Kidney (tissue), 13 donors: ENCODE measurements at regions not wholly inside any gene's neighbourhood (a gene's known extent, or its start where the extent isn't known, plus 50 kb on each side); places are given as distances from the start of the nearest gene placed in this dataset.

ENCODE experiments used
- DNase-seq, 5 donors: peaks; one replicate each; pipeline ENCODE4 v3.0.0-alpha.2; 2013 to 2020
- FAIRE-seq: peaks from 2 replicates; lab custom pipeline; 2012; peaks lifted over from hg19 to GRCh38; lab: Jason Lieb, UNC
- H3K27ac ChIP-seq, 2 donors: one replicate each; pipeline ENCODE4 v1.7.0; 2013; ENCODE audit warnings: low read depth in 2 of 2, low read length in 2 of 2, inconsistent platforms in 1 of 2
- H3K27me3 ChIP-seq: one replicate; pipeline ENCODE4 v1.7.1; 2013; ENCODE audit warnings: low read length, inconsistent platforms; ENCODE audit not compliant: control insufficient read depth, insufficient read depth
- H3K36me3 ChIP-seq, 3 donors: one replicate each; pipeline versions ENCODE4 v1.7.0 to v1.7.1; 2013; ENCODE audit warnings: low read length in 3 of 3, control low read depth in 1 of 3, inconsistent platforms in 1 of 3; ENCODE audit not compliant: insufficient read depth in 3 of 3, control insufficient read depth in 2 of 3
- H3K4me1 ChIP-seq, 3 donors: one replicate each; pipeline versions ENCODE4 v1.7.0 to v1.7.1; 2013; ENCODE audit warnings: low read length in 3 of 3, inconsistent platforms in 1 of 3, low read depth in 1 of 3; ENCODE audit not compliant: control insufficient read depth in 2 of 3, insufficient read depth in 2 of 3
- H3K4me3 ChIP-seq, 3 donors: one replicate each; pipeline versions ENCODE4 v1.7.0 to v1.8.1; 2013; ENCODE audit warnings: low read length in 3 of 3, control low read depth in 1 of 3, inconsistent platforms in 1 of 3
- H3K9ac ChIP-seq, 3 donors: one replicate each; pipeline versions ENCODE4 v1.7.0 to v1.7.1; 2013; ENCODE audit warnings: low read length in 3 of 3, control low read depth in 1 of 3, inconsistent platforms in 1 of 3
- H3K9me3 ChIP-seq, 3 donors: one replicate each; pipeline versions ENCODE4 v1.7.0 to v1.7.1; 2013; ENCODE audit warnings: low read length in 3 of 3, control low read depth in 1 of 3, inconsistent platforms in 1 of 3; ENCODE audit not compliant: control insufficient read depth in 2 of 3, insufficient read depth in 1 of 3
- CTCF ChIP-seq: IDR thresholded peaks from 3 replicates; pipeline ENCODE4 v1.5.1; 2012; ENCODE audit warnings: mild to moderate bottlenecking, moderate library complexity, borderline replicate concordance; ENCODE audit not compliant: insufficient read depth; ENCODE audit errors: extremely low read depth
- intact Hi-C: fragments of 100-400 bp; cut with DNase I; formaldehyde crosslinking; loops from one replicate; pipeline ENCODE4 v1.11.1; 2022
- donor health status: control.
- donor health status: control.
- donor health status: control.
- donor health status: control.
- donor health status: control.
- donor health status: DM: yes; HTN: yes; CAD: no.
- donor health status: Normal renal cell carcinoma (clear cell type).

GRCh38 chr10:111656066-111656465 is 527.5 kb downstream of the GPAM start:
- H3K9me3 ChIP-seq: no peaks in the 10 kb centered on the region
- H3K36me3 ChIP-seq: no peaks in the 10 kb centered on the region
- no peak for FAIRE-seq
- H3K27me3 ChIP-seq: no peaks in the 10 kb centered on the region
- H3K9ac ChIP-seq: no peak overlapping the region
- no peak overlapping the region for H3K27ac ChIP-seq
- no peak for DNase-seq
- H3K4me1 ChIP-seq: no peaks in the 10 kb centered on the region
- intact Hi-C loops: no loop called here
- no peak overlapping the region for H3K4me3 ChIP-seq
- no peak for TF ChIP-seq CTCF

GRCh38 chr10:111677759-111678158 is 505.8 kb downstream of the GPAM start:
- FAIRE-seq (no peak), DNase-seq (no peak)
- Histone ChIP-seq H3K27me3 (no peaks in the 10 kb centered on the region), H3K4me3 (no peak overlapping the region), H3K27ac (no peak overlapping the region), H3K9me3 (no peaks in the 10 kb centered on the region), H3K4me1 (no peaks in the 10 kb centered on the region), H3K36me3 (no peaks in the 10 kb centered on the region), H3K9ac (no peak overlapping the region)
- no peak for TF ChIP-seq CTCF
- intact Hi-C loops: no loop called here

GRCh38 chr10:111686796-111687195 is 496.8 kb downstream of the GPAM start:
- Histone ChIP-seq H3K36me3 (no peaks in the 10 kb centered on the region), H3K27ac (no peak overlapping the region), H3K9me3 (no peaks in the 10 kb centered on the region), H3K9ac (no peak overlapping the region), H3K27me3 (no peaks in the 10 kb centered on the region), H3K4me3 (no peak overlapping the region), H3K4me1 (no peaks in the 10 kb centered on the region)
- FAIRE-seq (no peak), DNase-seq (no peak)
- intact Hi-C loops: no loop called here
- no peak for TF ChIP-seq CTCF

- TF ChIP-seq CTCF: no peak
- Histone ChIP-seq H3K27ac (no peak overlapping the region), H3K4me3 (no peak overlapping the region), H3K36me3 (no peaks in the 10 kb centered on the region), H3K4me1 (no peaks in the 10 kb centered on the region), H3K9ac (no peak overlapping the region), H3K27me3 (no peaks in the 10 kb centered on the region), H3K9me3 (no peaks in the 10 kb centered on the region)
- no peak for DNase-seq
- intact Hi-C loops: no loop called here
- no peak for FAIRE-seq
These were observed 484.9 kb downstream of the GPAM start for GRCh38 chr10:111698711-111699110.
